WTC11 (cell line): ENCODE measurements at regions not wholly inside any gene's neighbourhood (a gene's known extent, or its start where the extent isn't known, plus 50 kb on each side); places are given as distances from the start of the nearest gene placed in this dataset.
A peak's percentile ranks its signal among the peaks of the same experiment; 100 is the strongest.

Experiments
- ATAC-seq: fragments of 200-7000 bp; cut with Tn5 transposase; 2 replicates; pipeline ENCODE4 v1.10.0; 2021; ENCODE audit warnings: mild to moderate bottlenecking, moderate library complexity
- CTCF ChIA-PET: fragments of 300-600 bp; sonication (Branson Sonifier 250); formaldehyde crosslinking; loops from one replicate; lab custom pipeline; 2021; ENCODE audit warnings: antibody characterized with exemption; lab: Charles Lee
- POLR2A ChIA-PET: fragments of 350-600 bp; sonication (Branson Sonifier 250); formaldehyde crosslinking; loops from one replicate; lab custom pipeline; 2021; ENCODE audit warnings: antibody characterized with exemption; lab: Charles Lee
- DNase-seq: peaks from one replicate; pipeline ENCODE4 v3.0.0; 2021; ENCODE audit warnings: low spot score
- H3K27ac Mint-ChIP-seq: 2 replicates; pipeline ENCODE4 v1.8.0; 2021; ENCODE audit warnings: mixed read lengths
- H3K27me3 Mint-ChIP-seq: 2 replicates; pipeline ENCODE4 v1.8.0; 2021; ENCODE audit warnings: low read depth, mild to moderate bottlenecking, moderate library complexity, mixed read lengths
- H3K36me3 Mint-ChIP-seq: 2 replicates; pipeline ENCODE4 v1.8.0; 2021; ENCODE audit warnings: mixed read lengths
- H3K4me1 Mint-ChIP-seq: 2 replicates; pipeline ENCODE4 v1.8.0; 2022; ENCODE audit warnings: mixed read lengths
- H3K4me3 Mint-ChIP-seq: 2 replicates; pipeline ENCODE4 v1.8.0; 2021; ENCODE audit warnings: mild to moderate bottlenecking, moderate library complexity, mixed read lengths
- H3K9me3 Mint-ChIP-seq: 2 replicates; pipeline ENCODE4 v1.8.0; 2021; ENCODE audit warnings: mixed read lengths
- ARID4B ChIP-seq: sonication (generic); formaldehyde crosslinking; IDR thresholded peaks from 2 replicates; pipeline ENCODE4 v1.8.0; 2023; ENCODE audit warnings: missing genetic modification reagents, mild to moderate bottlenecking, borderline replicate concordance
- CTCF ChIP-seq: fragments of 200-600 bp; IDR thresholded peaks from 2 replicates; pipeline ENCODE4 v1.8.0; 2022; ENCODE audit warnings: antibody characterized with exemption
- ELF4 ChIP-seq: sonication (generic); formaldehyde crosslinking; IDR thresholded peaks from 2 replicates; pipeline ENCODE4 v1.8.1; 2022; ENCODE audit warnings: low read depth, mild to moderate bottlenecking, moderate library complexity, missing genetic modification reagents
- GRHL2 ChIP-seq: fragments of 250-450 bp; sonication (Bioruptor Pico); IDR thresholded peaks from 2 replicates; pipeline ENCODE4 v1.8.0; 2022; ENCODE audit warnings: mild to moderate bottlenecking, moderate library complexity; ENCODE audit not compliant: insufficient replicate concordance, severe bottlenecking
- IRF2 ChIP-seq: sonication (generic); formaldehyde crosslinking; IDR thresholded peaks from 2 replicates; pipeline ENCODE4 v1.8.0; 2022; ENCODE audit warnings: low read depth, missing genetic modification reagents, borderline replicate concordance
- MXD4 ChIP-seq: fragments of 250-450 bp; sonication (Bioruptor Pico); IDR thresholded peaks from 2 replicates; pipeline ENCODE4 v1.8.0; 2021; ENCODE audit warnings: mild to moderate bottlenecking, moderate library complexity, borderline replicate concordance
- NFE2L1 ChIP-seq: sonication (generic); formaldehyde crosslinking; IDR thresholded peaks from 2 replicates; pipeline ENCODE4 v1.8.1; 2023; ENCODE audit warnings: missing genetic modification reagents
- PREB ChIP-seq: sonication (generic); formaldehyde crosslinking; IDR thresholded peaks from 2 replicates; pipeline ENCODE4 v1.8.1; 2022; ENCODE audit warnings: mild to moderate bottlenecking, missing genetic modification reagents, moderate library complexity, borderline replicate concordance
- RORB ChIP-seq: fragments of 250-450 bp; sonication (Bioruptor Pico); IDR thresholded peaks from 2 replicates; pipeline ENCODE4 v1.9.0; 2021; ENCODE audit warnings: mild to moderate bottlenecking
- ZBTB21 ChIP-seq: sonication (generic); formaldehyde crosslinking; IDR thresholded peaks from 2 replicates; pipeline ENCODE4 v1.8.1; 2023; ENCODE audit warnings: mild to moderate bottlenecking, missing genetic modification reagents, borderline replicate concordance
- ZBTB43 ChIP-seq: sonication (generic); formaldehyde crosslinking; IDR thresholded peaks from 2 replicates; pipeline ENCODE4 v1.8.1; 2023; ENCODE audit warnings: mild to moderate bottlenecking, missing genetic modification reagents
- ZNF423 ChIP-seq: fragments of 250-450 bp; sonication (Bioruptor Pico); IDR thresholded peaks from 2 replicates; pipeline ENCODE4 v2.1.2; 2022; ENCODE audit warnings: mild to moderate bottlenecking, moderate library complexity
- ZNF532 ChIP-seq: fragments of 250-450 bp; sonication (Bioruptor Pico); IDR thresholded peaks from 2 replicates; pipeline ENCODE4 v1.9.0; 2021; ENCODE audit warnings: mild to moderate bottlenecking, borderline replicate concordance

GRCh38 chr16:31696968-31697743 is 169.5 kb downstream of the AHSP start:
- Mint-ChIP-seq H3K27me3 (peaks cover 3% of the 10 kb centered on the region; the same call in 1 of the 2 replicates), H3K36me3 (no peaks in the 10 kb centered on the region), H3K4me3 (no peak overlapping the region), H3K27ac (no peak overlapping the region), H3K9me3 (peaks cover 3% of the 10 kb centered on the region; the same call in 1 of the 2 replicates), H3K4me1 (peaks cover 9% of the 10 kb centered on the region)
- DNase-seq = no peak
- CTCF ChIA-PET = interaction anchor here (2.1 kb wide), 1 partner anchor 237 kb away, joined by 7 read pairs; no protein-coding TSS in a partner anchor
- ATAC-seq = peak; percentile 8; the same call in 1 of the 2 replicates
- peak; percentile 30; the same call in 1 of the 2 replicates for TF ChIP-seq CTCF
- TF ChIP-seq ARID4B (CRISPR knock-in tag) = no peak
- no peak for TF ChIP-seq ELF4
- POLR2A ChIA-PET = no interaction called here

- POLR2A ChIA-PET = no interaction called here
- CTCF ChIA-PET = interaction anchor here (2.1 kb wide), 1 partner anchor 237 kb away, joined by 7 read pairs; no protein-coding TSS in a partner anchor
- no peak overlapping the region for H3K27ac Mint-ChIP-seq
These were observed 170.0 kb downstream of the AHSP start for GRCh38 chr16:31697744-31698125.

GRCh38 chr16:31698901-31699300 is 171.2 kb downstream of the AHSP start:
- ATAC-seq (no peak), DNase-seq (no peak)
- H3K27ac Mint-ChIP-seq = no peak overlapping the region
- POLR2A ChIA-PET = no interaction called here
- H3K4me1 Mint-ChIP-seq = peaks cover 9% of the 10 kb centered on the region
- H3K4me3 Mint-ChIP-seq = no peak overlapping the region
- H3K9me3 Mint-ChIP-seq = no peaks in the 10 kb centered on the region
- CTCF ChIA-PET = interaction anchor here (1.3 to 2.1 kb wide), 2 partner anchors 15 to 239 kb away, joined by 4 to 7 read pairs; a partner anchor contains a TSS
- H3K36me3 Mint-ChIP-seq = peaks cover 11% of the 10 kb centered on the region
- peaks cover 3% of the 10 kb centered on the region; the same call in 1 of the 2 replicates for H3K27me3 Mint-ChIP-seq
- no peak for TF ChIP-seq CTCF
- TF ChIP-seq GRHL2 (CRISPR knock-in tag) = no peak
- no peak for TF ChIP-seq ZNF532

More at GRCh38 chr16:31697744-31698125, 170.0 kb downstream of the AHSP start:
- Mint-ChIP-seq H3K4me3 (no peak overlapping the region), H3K36me3 (peaks cover 6% of the 10 kb centered on the region), H3K9me3 (peaks cover 2% of the 10 kb centered on the region; the same call in 1 of the 2 replicates), H3K27me3 (peaks cover 3% of the 10 kb centered on the region; the same call in 1 of the 2 replicates), H3K4me1 (peaks cover 9% of the 10 kb centered on the region)
- TF ChIP-seq MXD4 (CRISPR knock-in tag) (no peak), NFE2L1 (no peak), ZBTB21 (CRISPR knock-in tag) (no peak), IRF2 (CRISPR knock-in tag) (no peak), RORB (CRISPR knock-in tag) (no peak), ZBTB43 (no peak), ZNF423 (no peak), PREB (CRISPR knock-in tag) (no peak)
- ATAC-seq (no peak), DNase-seq (no peak)
